Testis (tissue), 2 donors: ENCODE measurements at regions not wholly inside any gene's neighbourhood (a gene's known extent, or its start where the extent isn't known, plus 50 kb on each side); places are given as distances from the start of the nearest gene placed in this dataset.

Experiments
- POLR2A ChIP-seq: fragments of 450-650 bp; IDR thresholded peaks from one replicate; pipeline ENCODE4 v1.6.1; 2017; ENCODE audit warnings: antibody characterized with exemption, mild to moderate bottlenecking, moderate library complexity
- TF ChIP-seq, protein P1 (sequence below), 3 experiments: fragments of 450-650 bp in 2 of 3; fragments of 200-600 bp in 1 of 3; sonication (generic) in 1 of 3; IDR thresholded peaks; one replicate each; pipeline ENCODE4 v1.5.1; 2016 to 2019; ENCODE audit warnings: antibody characterized with exemption in 3 of 3, mild to moderate bottlenecking in 2 of 3, moderate library complexity in 1 of 3

- TF ChIP-seq, protein P1, sequence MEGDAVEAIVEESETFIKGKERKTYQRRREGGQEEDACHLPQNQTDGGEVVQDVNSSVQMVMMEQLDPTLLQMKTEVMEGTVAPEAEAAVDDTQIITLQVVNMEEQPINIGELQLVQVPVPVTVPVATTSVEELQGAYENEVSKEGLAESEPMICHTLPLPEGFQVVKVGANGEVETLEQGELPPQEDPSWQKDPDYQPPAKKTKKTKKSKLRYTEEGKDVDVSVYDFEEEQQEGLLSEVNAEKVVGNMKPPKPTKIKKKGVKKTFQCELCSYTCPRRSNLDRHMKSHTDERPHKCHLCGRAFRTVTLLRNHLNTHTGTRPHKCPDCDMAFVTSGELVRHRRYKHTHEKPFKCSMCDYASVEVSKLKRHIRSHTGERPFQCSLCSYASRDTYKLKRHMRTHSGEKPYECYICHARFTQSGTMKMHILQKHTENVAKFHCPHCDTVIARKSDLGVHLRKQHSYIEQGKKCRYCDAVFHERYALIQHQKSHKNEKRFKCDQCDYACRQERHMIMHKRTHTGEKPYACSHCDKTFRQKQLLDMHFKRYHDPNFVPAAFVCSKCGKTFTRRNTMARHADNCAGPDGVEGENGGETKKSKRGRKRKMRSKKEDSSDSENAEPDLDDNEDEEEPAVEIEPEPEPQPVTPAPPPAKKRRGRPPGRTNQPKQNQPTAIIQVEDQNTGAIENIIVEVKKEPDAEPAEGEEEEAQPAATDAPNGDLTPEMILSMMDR (IDR thresholded peaks at IDR 0.05): no peak
- TF ChIP-seq POLR2A: no peak
Observed at GRCh38 chr5:167779644-167780043, 511.8 kb upstream of the WWC1 start.
